ENCODE measurements at regions not wholly inside any gene's neighbourhood (a gene's known extent, or its start where the extent isn't known, plus 50 kb on each side); places are given as distances from the start of the nearest gene placed in this dataset.
"Not testable (repeated sequence)": the region's sequence is repeated elsewhere in the genome, so short reads cannot be mapped to it uniquely, and the experiment has no call there.

DNA sequence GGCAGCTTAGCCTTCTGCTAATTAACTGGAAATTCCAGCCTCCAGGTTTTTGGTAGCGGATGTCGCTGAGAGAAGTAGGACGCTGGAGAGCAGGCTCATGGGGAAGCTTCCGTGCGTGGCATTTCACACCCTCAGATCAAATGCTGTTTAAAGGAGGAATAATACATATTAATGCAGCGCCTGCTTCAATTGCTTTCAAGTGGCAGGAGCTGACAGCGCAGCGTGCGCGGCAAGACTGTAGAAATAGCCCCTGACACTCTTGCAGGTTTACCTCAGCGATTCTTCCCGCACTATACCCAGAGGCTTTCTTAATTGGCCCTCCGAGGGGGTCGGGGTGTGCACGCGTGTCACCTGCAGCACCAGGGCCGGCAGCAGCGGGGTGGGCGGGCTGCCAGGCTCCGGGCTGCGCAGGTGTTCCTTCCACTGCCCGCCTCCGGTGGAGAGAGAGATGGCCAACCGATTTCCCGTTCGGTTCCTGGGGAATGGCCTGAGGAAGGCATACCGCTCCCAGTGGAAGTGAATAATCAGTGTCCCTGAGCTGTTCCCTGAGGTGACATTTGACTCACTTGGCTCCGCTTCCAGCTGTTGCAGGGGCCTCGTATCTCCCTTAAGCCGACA, 427.9 kb downstream of the KCTD16 start:
- DNase-seq (ENCODE audit: low read depth), result no peak
- TF ChIP-seq, protein P1, sequence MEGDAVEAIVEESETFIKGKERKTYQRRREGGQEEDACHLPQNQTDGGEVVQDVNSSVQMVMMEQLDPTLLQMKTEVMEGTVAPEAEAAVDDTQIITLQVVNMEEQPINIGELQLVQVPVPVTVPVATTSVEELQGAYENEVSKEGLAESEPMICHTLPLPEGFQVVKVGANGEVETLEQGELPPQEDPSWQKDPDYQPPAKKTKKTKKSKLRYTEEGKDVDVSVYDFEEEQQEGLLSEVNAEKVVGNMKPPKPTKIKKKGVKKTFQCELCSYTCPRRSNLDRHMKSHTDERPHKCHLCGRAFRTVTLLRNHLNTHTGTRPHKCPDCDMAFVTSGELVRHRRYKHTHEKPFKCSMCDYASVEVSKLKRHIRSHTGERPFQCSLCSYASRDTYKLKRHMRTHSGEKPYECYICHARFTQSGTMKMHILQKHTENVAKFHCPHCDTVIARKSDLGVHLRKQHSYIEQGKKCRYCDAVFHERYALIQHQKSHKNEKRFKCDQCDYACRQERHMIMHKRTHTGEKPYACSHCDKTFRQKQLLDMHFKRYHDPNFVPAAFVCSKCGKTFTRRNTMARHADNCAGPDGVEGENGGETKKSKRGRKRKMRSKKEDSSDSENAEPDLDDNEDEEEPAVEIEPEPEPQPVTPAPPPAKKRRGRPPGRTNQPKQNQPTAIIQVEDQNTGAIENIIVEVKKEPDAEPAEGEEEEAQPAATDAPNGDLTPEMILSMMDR (conservative IDR thresholded peaks at IDR 0.05; ENCODE audit: low read depth, low read length), result no peak
- H3K4me3 ChIP-seq (ENCODE audit: low read depth, low read length), result no peak overlapping the region

DNA sequence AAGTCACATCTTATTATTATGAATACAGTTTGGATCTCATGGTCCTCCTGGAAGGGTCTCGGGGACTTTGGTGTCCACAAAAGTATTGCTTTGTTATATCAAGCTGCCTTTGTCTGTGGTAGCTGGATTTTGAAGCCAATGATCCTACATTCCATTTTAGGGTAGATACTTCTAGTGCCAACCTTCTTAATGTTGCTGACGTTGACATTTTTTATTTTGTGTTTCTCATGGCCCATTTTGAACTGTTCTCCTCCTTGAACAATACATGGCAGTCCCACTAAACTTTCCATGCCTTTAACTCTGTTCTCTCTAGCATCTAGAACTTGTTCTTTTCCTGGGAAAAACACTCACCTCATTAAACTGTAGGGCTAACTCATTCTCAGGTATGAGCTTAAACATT, 425.8 kb downstream of the KCTD16 start:
- DNase-seq (ENCODE audit: low read depth), result no peak
- H3K4me3 ChIP-seq (ENCODE audit: low read depth, low read length), result no peak overlapping the region
- TF ChIP-seq, protein P1 (conservative IDR thresholded peaks at IDR 0.05; ENCODE audit: low read depth, low read length), result no peak

DNA sequence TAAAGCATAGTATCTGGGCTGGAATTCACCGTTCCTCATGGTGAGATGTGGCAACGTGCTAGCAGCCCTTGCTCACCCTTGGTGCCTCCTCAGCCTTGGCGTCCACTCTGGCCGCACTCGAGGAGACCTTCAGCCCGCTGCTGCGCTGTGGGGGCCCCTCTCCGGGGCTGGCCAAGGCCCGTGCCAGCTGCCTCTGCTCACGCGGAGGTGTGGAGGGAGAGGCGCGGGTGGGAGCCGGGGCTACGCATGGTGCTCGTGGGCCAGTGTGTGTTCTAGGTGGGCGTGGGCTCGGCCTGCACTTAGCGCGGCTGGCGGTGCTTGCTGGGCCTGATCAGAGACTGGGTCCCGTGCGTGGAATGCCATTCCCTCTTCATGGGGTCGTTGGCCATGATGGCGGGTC, 424.2 kb downstream of the KCTD16 start:
- no peak overlapping the region for H3K4me3 ChIP-seq (ENCODE audit: low read depth, low read length)
- no peak for DNase-seq (ENCODE audit: low read depth)
- TF ChIP-seq, protein P1 (conservative IDR thresholded peaks at IDR 0.05; ENCODE audit: low read depth, low read length), result no peak

DNA sequence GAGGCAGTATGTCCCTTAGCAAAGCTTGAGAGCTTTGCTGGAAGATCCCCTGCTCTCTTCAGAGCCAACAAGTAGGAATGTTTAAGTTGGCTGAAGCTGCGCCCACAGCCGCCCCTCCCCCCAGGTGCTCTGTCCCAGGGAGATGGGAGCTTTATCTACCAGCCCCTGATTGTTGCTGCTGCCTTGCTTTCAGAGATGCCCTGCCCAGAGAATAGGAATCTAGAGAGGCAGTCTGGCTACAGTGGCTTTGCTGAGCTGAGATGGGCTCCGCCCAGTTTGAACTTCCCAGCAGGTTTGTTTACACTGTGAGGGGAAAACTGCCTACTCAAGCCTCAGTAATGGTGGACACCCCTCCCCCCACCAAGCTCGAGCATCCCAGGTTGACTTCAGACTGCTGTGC, 423.6 kb downstream of the KCTD16 start:
- DNase-seq (ENCODE audit: low read depth), result not testable (repeated sequence)

DNA sequence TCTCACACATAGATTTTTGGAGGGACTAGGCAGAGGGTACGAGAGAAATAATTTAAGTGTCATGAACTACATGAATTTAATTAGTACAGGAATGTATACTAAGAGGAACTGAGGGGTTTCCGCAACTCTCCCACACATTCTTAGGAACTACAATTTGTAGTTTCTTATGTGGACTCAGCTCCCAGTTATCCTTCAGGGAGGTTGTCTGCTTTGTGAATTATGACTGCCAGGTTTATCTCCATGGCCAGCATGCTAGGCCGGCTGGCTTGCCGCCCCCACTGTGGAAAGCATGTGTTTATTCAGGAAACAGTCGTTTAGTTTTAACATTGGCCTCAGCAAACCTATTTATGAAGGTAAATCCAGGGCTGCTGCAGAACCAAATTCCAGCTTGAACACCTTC, 415.0 kb downstream of the KCTD16 start:
- no peak for DNase-seq (ENCODE audit: low read depth)
- TF ChIP-seq, protein P1 (conservative IDR thresholded peaks at IDR 0.05; ENCODE audit: low read depth, low read length), result no peak
- no peak overlapping the region for H3K4me3 ChIP-seq (ENCODE audit: low read depth, low read length)

More for the DNA sequence above, 423.6 kb downstream of the KCTD16 start:
- not testable (repeated sequence) for H3K4me3 ChIP-seq (ENCODE audit: low read depth, low read length)

DNA sequence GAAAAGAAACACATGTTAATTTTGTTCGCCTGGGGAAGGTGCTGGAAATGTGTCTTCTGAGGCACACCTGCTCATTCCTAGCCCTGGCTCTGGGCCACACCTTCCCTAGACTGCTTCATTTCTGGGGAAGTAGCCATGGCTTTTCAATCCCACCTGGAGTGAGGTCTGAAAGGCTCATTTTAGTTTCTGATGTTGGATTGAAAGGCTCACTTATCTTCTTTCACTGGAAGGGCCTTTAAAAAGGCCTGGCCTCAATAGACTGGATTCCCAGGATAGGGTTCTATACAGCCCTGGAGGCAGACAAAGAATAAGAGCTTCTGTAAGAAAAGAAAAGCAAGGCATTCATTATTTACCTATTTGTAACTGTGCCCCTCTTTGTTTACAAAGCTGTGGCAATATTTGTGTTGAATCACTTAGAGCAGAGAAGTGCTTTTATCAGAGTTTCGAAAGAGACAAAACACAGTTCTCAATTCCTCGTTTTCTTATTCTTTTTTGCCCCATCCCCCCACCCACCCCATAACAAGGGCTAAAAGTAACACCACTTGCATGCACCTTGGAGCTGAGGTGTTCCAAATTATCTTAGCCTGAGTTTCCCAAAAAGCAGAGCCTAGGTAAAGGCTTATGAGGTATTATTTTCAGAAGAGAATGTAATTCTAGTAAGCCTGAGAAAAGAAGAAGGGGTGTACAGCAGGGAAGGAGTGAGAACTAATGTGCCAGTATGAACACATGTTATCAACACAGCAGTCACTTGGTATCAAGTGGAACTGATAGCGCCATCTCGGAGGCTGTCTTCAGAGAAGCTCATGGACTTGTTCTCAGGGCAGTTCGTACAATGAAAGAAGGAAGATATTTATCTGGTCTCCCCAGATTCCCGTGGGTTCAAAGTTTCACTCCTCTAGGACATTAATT, 413.1 kb downstream of the KCTD16 start:
- no peak for DNase-seq (ENCODE audit: low read depth)
- TF ChIP-seq, protein P1 (conservative IDR thresholded peaks at IDR 0.05; ENCODE audit: low read depth, low read length), result no peak

DNA sequence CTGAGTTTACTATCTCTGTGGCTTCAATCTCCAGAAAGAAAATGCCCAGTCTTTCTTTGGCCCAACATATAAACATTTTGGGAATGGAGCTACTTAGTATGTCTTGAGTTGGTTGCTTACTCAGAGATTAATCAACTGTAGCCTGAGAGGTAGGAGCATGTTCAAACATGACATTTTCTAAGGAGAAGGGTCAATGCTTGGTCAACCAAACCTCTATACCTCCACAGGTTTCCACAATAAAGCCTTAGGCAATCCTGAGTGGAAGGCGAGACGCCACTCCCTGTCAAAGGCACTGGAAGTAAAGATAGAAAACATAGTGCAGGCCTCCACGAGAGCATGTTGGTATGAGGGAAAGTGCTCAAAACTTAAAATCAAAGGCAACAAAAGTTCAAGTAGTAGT, 411.4 kb downstream of the KCTD16 start:
- TF ChIP-seq, protein P1 (conservative IDR thresholded peaks at IDR 0.05; ENCODE audit: low read depth, low read length), result no peak
- no peak for DNase-seq (ENCODE audit: low read depth)
- no peak overlapping the region for H3K4me3 ChIP-seq (ENCODE audit: low read depth, low read length)

More for the DNA sequence above, 413.1 kb downstream of the KCTD16 start:
- H3K4me3 ChIP-seq (ENCODE audit: low read depth, low read length), result no peak overlapping the region

Measured in choroid plexus epithelial cell (primary cell).